Astrocyte of the cerebellum (primary cell): ENCODE measurements at regions not wholly inside any gene's neighbourhood (a gene's known extent, or its start where the extent isn't known, plus 50 kb on each side); places are given as distances from the start of the nearest gene placed in this dataset.

Experiments
- DNase-seq: peaks from one replicate; pipeline ENCODE4 v3.0.0-alpha.2; 2011; ENCODE audit warnings: low read depth
- H3K4me3 ChIP-seq: 2 replicates; pipeline ENCODE4 v1.5.1; 2011; ENCODE audit warnings: mild to moderate bottlenecking, low read depth, low read length, moderate library complexity
- CTCF ChIP-seq: IDR thresholded peaks from 2 replicates; pipeline ENCODE4 v1.5.1; 2012; ENCODE audit warnings: low read length, low read depth, moderate library complexity, mild to moderate bottlenecking; ENCODE audit errors: missing control alignments
- in situ Hi-C: cut with HindIII; loops from 2 replicates; pipeline ENCODE4 v1.10.0; 2017; ENCODE audit warnings: low sequenced_read_pairs

- no peak for TF ChIP-seq CTCF
- H3K4me3 ChIP-seq = no peak overlapping the region
- in situ Hi-C loops = no loop called here
- no peak for DNase-seq
These were observed 308.2 kb downstream of the GJA1 start for GRCh38 chr6:121743691-121744090.

GRCh38 chr6:121748376-121748775 is 312.9 kb downstream of the GJA1 start:
- no peak for TF ChIP-seq CTCF
- DNase-seq = peak; percentile 60
- H3K4me3 ChIP-seq = no peak overlapping the region
- in situ Hi-C loops = no loop called here

GRCh38 chr6:121748850-121749249 is 313.4 kb downstream of the GJA1 start:
- DNase-seq = no peak
- H3K4me3 ChIP-seq = no peak overlapping the region
- in situ Hi-C loops = no loop called here
- TF ChIP-seq CTCF = no peak

GRCh38 chr6:121755485-121755884 is 320.0 kb downstream of the GJA1 start:
- no peak overlapping the region for H3K4me3 ChIP-seq
- DNase-seq = no peak
- in situ Hi-C loops = no loop called here
- TF ChIP-seq CTCF = no peak

GRCh38 chr6:121756666-121757065 is 321.2 kb downstream of the GJA1 start:
- no peak for TF ChIP-seq CTCF
- in situ Hi-C loops = no loop called here
- DNase-seq = no peak
- H3K4me3 ChIP-seq = no peak overlapping the region

- in situ Hi-C loops = no loop called here
- TF ChIP-seq CTCF = no peak
- H3K4me3 ChIP-seq = no peak overlapping the region
- DNase-seq = no peak
These were observed 323.9 kb downstream of the GJA1 start for GRCh38 chr6:121759370-121759769.

GRCh38 chr6:121760191-121760590 is 324.7 kb downstream of the GJA1 start:
- no peak for TF ChIP-seq CTCF
- in situ Hi-C loops = no loop called here
- no peak for DNase-seq
- H3K4me3 ChIP-seq = no peak overlapping the region
